Kasumi-1 (cell line): ENCODE measurements at regions not wholly inside any gene's neighbourhood (a gene's known extent, or its start where the extent isn't known, plus 50 kb on each side); places are given as distances from the start of the nearest gene placed in this dataset.
"Not testable (repeated sequence)": the region's sequence is repeated elsewhere in the genome, so short reads cannot be mapped to it uniquely, and the experiment has no call there.

Experiments used
- DNase-seq, 2 experiments: peaks; one replicate each; lab custom pipeline; 2025; lab: John Stamatoyannopoulos, UW

DNA sequence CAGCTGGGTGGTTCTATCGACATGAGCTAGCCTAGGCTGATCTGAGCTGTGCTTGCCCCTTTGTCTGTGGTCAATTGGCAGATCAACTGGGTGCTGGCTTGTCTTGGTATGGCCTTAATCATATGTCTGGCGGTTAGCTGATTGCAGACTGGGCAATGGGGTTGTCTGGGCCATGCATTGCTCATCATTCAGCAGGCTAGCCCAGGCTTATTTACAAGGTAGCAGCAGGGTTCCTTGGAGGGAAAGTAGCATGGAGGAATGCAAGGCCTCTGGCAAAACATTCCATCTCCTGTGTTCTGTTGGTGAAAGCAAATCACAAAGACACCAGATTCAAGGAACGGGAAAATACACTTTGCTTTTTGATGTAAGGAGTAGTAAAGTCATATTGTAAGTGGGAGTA is 84.0 kb upstream of the IVNS1ABP start:
- no peak for DNase-seq

DNA sequence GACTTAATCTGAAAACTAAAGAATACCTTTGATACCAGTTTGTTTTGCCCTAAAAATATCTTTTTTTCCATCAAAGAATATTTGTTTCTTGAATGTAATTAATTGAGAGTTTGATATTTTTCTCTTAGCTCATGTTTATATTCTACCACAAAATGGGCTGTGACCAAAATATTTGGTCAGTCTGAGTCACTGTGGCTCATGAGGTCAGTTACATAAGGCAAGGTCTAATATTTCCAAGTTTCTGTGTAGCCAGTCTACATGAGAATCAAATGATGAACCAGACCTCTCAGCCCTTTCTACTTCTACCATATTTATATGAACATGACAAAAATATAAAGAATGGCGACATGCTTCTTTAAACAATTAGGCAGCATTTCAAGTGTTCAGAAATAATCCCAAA is 83.0 kb upstream of the IVNS1ABP start:
- no peak for DNase-seq

DNA sequence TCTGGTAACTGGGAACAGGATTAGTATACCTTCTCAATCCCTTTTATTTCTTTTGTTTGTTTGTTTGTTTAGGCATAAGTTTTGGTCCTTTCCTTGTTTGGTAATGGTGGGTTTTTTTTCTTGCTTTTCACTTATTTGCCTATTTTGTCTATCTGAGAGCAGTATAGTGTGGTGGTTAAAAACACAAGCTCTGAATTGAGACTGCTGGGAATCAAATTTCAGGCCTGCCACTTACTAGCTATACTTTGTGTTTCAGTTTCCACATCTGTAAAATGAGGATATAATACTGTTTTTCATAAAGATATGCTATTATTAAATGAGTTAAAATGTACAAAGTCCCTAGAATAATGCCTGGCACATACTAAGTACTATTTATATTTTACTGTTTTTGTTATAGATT is 81.6 kb upstream of the IVNS1ABP start:
- DNase-seq, result no peak

DNA sequence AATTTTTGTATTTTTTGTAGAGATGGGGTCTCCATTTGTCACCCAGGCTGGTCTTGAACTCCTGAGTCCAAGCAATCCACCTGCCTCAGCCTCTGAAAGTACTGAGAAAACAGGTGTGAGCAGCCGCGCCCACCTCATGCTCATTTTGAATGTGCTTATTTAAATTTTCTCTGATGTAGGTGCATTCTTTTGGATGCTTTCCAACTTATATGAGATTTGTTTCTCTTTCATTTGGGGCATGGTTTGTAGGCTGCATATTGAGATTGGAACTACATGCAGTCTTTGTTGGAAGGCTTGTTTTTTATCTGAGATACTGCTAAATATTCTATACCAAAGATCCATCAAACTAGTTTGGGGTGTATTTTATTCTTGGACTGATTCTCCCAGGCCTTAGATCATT is 81.0 kb upstream of the IVNS1ABP start:
- no peak for DNase-seq

DNA sequence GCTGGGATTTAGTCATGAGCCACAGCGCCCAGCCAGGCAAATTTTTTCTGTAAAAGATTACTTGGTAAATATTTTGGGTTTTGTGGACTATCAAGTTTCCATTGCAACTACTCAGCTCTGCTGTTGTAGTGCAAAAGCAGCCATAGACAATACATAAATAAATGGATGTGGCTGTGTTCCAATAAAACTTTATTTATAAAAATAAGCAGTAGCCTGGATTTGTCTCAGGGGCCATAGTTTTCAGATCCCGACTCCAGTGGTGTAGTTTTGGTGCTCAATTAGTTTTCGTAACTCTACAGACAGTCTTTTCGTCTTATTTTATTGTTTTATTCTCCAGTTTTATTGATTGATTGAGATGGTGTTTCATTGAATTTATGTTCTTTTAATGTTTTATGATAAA is 80.1 kb upstream of the IVNS1ABP start:
- no peak for DNase-seq

DNA sequence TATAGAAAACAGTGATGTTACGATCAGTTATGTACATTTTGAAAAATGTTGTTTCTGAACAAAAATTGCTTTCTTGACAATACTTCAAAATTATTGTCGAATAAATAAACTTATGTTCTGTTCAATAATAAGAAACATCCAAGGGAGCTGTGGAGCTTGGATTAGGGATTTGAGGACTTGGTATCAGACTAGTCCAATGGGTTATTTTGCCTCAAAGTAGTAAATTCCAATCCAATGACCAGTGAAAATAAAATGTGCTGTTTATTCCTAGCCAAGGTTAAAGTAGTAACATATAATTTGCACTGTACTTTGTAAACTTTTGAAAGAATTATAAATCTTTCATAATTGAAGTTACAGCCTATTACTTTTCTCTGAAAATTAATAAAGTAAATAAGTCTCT is 79.1 kb upstream of the IVNS1ABP start:
- DNase-seq, result no peak

DNA sequence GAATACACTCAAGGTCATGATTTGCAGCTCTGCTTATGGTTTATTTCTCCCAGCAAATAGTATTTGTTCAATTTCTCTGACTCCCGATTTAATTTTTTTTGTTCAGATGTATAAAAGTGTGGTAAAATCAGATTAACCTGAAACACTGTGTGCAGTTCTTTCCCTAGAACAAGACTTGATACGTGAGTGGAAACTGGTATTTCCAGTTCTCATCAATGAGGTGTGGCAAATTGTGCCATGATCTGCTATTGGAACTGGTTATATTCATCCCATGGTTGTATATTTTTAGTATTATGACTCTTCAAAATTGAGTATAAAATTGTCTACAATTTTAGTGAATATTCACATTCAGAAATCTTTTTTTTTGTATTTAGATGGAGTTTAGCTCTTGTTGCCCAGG is 76.8 kb upstream of the IVNS1ABP start:
- DNase-seq, result no peak

DNA sequence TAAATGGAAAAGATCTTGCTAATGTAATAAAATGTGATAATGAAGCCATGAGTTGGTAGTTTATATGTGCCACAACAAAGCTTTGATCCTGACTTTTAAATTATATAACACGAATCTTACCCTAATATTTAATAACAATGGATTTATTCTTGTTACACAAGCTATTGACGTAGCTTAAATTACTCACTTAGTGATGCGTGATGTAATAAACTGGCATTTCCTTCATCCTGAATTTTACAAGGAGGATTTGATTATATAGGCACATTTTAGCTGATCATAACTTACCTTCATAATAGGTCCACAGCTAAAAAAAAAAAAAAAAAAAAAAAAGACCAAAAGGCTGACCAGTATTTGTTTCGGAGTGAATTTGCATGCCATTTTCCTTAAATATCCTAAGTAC is 76.2 kb upstream of the IVNS1ABP start:
- no peak for DNase-seq

DNA sequence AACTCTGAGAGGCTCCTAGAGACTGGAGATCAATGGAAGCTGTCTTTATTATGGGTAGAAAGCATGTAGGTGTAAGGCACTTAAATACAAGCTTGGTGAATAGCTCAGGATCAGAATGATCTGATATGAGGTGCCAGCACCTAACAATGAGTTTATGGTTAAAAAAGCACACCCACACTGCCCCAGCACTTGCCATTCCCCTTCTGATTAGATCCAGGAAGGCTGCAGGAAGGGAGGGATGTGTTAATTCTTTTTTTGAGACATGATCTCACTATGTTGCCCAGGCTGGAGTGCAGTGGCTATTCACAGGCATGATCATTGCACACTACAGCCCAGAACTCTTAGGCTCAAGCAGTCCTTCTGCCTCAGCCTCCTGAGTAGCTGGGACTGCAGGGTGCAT is 71.8 kb upstream of the IVNS1ABP start:
- no peak for DNase-seq

DNA sequence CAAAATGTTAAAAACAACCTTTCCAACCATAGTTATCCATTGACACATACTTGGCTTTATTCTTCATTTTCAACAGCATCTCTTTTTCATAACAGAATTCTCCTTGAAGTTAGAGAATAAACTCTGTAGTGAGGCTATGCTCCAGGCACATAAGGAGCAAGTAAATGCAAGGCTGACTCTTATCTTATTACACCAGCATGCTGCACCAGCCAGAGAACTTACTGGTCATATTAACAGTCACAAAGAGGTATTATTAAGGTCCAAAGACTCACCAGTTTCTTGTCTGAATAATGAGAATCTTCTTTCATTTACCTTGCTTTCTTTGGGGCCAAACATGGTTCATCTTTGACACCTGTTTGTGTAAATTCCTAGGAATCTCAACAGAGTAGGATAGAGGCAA is 71.3 kb upstream of the IVNS1ABP start:
- no peak for DNase-seq

DNA sequence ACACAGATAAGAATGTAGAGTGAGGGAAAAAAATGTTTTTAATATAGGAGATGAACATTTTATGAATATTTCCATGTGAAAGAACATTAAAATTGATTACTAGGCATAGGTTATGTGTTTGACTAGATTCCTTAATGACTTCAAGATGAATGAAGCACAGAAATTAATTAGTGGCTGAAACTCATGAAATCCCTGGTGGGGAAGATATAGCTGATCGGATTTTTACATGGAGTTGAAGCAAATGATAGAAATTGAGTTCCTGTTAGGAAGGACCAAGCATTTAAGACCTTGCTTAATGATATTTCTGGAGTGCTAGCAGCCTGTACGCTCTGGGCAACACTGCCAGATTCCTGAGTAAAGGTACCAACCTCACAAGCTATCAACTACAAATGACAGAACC is 68.9 kb upstream of the IVNS1ABP start:
- no peak for DNase-seq

DNA sequence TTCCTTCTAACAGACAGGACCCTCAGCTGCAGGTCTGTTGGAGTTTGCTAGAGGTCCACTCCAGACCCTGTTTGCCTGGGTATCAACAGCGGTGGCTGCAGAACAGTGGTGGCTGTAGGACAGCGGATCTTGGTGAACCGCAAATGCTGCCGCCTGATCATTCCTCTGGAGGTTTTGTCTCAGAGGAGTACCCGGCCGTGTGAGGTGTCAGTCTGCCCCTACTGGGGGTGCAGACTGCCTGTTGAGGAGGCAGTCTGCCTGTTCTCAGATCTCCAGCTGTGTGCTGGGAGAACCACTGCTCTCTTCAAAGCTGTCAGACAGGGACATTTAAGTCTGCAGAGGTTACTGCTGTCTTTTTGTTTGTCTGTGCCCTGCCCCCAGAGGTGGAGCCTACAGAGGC is 66.8 kb upstream of the IVNS1ABP start:
- not testable (repeated sequence) for DNase-seq

DNA sequence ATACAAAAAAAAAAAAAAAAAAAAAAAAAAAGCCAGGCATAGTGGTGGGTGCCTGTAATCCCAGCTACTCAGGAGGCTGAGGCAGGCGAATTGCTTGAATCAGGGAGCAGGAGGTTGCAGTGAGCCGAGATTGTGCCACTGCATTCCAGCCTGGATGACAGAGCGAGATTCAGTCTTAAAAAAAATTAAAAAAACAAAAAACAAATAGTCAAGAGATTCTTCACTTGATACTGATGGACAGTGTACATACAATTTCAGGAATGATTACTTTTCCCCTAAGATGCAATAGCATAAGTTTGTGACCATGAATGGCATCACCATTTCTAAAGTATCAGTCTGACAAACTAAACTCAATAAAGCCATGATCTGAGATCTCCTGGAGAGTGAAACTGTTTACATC is 60.8 kb upstream of the IVNS1ABP start:
- DNase-seq, result no peak

DNA sequence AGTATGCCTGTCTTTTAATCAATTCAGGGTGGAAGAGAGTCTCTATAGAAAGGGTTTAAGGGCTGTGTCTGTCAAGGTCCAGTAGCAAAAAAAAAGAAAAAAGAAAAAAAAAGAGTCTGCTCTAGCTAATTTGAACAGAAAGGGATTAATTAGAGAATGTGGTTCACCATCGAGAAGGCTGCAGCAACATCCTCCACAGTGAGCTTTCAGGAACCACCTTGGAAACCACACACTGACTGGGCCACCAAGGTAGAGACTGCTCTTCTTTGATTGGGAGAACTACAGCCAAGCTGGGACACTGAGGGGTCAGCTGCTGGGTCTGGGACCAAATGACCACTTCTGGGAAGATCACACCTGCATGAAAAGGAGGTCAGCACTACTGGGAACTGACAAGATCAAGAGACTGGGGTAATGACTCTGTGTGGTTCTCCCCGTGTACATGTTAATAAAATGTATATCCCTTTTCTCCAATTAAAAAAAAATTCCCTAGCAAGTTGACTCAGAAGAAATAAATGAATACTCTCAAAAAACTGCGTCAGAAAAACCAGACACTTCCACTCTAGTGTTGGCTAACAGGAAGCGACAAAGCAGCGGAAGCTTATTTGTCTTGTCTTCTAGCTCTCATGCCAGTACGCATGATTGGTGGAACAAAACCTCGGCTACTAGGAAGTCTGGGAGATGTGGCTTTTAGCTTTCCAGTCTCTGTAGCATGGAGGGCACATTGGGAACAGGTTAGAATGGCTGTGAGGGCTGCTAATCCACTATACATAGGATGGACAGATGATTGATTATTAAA is 60.0 kb upstream of the IVNS1ABP start:
- DNase-seq, result peak; percentile 22 to 52

DNA sequence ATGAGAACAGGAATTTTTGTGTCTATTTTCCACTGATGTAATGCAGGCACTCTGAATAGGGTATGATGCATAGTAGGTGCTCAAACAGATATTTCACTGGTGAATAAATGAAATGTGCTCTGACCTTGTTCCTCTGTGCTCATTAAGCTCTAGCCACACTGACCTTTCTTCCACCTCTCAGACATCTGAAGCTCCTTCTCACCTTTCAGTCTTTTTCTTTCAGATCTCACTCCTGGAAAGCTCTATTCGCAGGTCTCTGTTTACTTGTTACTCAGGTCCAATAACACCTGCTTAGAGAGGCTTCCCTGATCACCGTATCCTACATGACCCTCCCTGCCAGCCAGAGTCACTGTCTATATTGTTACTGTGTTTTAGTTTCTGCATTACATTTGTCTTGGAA is 59.2 kb upstream of the IVNS1ABP start:
- no peak for DNase-seq

DNA sequence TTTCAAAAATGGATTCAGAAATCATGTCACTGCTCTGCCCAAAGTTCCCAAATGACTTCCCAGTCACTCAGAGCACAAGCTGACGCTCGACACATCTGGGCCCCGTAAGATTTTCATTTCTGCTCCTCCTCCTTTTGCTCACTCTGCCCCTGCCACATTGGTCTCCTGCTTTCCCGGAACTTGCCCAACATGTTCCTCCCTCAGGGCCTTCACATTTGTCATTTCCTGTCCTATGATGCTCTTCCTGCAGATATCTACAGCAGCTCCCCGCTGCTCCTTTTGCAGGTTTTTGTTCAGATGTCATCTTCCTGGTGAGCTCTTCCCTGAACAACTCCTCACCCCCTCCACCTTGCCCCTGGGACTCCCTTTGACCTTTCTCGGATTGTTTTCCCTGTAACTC is 58.5 kb upstream of the IVNS1ABP start:
- peak; percentile 76 to 81 for DNase-seq

DNA sequence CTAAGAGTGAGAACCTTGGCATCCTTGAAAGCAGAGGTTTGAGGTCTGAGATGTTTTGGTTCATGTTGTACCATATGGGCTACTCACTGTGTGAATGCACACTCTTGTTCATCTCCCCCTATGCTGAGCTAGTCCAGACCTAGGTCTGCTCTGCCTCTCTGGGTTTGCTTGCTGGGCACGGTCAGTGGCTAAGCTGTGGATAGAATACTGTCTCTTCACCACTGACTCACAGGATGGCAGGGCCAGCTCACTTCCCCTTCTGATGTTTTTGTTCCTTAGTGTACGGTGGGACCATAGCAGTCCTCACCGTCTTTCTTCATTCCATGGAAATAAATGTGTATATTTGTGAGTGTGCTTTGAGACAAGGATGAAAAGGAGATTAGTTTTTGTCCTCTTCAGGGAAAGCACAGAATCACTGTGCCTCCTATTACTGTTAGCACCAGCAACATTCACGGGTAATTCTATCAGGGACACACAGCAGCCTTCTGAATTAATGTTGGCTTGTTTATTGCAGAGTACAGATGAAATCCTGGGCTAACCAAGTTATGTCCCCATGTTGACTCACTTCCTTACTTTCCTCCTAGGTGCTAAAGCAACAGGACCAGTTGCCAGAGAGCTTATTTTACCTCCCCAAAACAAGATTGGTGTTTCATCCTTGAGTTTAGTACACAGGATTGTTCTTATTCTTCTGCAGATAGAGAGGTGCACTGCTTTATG is 56.9 kb upstream of the IVNS1ABP start:
- DNase-seq, result peak; percentile 38 to 40

DNA sequence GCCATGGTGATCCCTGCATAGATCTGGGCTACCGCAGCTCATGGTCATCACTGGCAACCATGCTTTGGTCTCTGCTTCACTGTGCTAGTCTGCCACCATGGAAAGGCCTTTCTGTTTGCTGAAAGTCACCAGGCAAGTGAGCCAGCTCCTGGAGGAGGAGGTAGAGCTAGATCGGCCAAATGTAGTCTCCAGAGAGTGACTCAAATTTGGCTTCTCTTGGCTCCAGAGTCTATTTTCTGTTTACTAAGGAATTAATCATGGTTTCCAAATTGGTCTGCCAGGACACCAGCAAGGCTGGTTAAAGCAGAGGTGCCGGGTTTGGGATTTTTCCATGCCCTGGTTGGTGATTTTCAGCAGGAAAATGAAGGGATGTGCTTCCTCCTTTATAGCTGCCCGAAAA is 52.7 kb upstream of the IVNS1ABP start:
- DNase-seq, result no peak

DNA sequence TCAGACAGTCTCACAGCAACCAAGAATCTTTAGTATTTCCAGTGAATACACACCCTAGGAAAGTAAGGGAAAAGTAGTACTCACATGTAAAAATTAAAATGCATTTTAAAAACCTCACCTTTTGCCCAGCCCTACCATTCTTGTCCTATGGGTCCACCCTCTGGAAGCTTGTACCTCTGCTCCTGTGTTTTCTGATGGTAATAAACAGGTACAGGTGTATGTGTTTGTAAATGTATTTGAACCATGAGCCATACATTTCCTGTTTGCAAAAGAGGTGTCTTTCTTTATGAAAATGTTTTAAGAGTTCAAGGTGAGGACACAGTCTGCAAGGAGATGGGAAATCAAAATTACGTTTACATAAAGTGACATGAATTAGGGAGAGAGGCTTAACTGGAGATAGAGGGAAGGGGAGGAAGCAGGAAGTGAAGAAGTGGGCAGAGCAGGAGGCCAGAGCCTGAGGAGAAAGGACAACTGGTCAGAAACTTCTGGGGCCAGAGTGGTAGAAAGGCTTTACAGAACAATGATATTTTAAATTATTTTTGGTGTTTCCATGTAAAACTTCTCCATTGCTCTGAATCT is 52.0 kb upstream of the IVNS1ABP start:
- no peak for DNase-seq

DNA sequence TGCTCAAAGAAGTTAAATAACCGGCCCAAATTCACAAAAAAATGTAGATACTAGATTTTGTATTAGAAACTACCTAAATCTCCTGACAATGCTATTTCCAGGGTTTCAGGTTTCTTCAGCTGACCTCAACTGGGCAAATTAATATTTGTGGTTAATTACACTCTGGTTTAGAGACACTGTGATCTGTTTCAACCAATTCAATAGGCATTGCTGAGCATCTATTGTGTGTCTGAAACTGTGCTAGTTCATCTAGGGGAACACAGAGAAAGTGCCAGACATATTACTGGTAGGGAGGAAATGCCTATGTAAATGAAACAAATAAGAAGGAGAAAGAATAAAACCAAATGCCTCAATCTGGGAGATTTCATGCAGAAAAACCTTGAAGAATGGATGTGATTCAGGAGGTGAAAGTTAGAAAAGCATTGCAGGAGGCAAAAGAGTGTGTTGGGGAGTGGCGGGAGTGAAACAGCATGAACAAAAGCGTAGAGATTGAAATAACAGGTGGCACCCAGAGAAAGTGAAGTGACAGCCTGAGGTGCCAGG is 51.3 kb upstream of the IVNS1ABP start:
- no peak for DNase-seq

DNA sequence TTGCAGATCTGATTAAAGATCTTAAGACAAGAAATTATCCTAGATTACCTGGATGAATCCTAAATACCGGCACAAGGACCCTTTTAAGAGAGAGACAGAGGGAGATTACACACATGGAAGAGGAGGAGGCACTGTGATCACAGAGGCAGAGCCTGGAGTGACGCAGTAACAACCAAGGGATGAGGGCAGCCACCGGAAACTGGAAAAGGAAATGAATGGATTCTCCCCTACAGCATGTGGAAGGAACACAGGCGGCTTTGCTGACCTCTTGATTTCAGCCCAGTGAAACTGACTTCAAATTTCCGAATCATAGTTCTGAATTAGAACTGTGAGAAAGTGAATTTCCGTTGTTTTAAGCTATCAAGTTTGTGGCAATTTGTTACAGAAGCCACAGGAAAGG is 50.2 kb upstream of the IVNS1ABP start:
- DNase-seq, result no peak
